Progenitor cell of endocrine pancreas (in vitro differentiated cells): ENCODE measurements at regions not wholly inside any gene's neighbourhood (a gene's known extent, or its start where the extent isn't known, plus 50 kb on each side); places are given as distances from the start of the nearest gene placed in this dataset.

Source experiments
- DNase-seq: peaks from one replicate; pipeline ENCODE4 v3.0.0; 2021; ENCODE audit warnings: low spot score; ENCODE audit not compliant: unreplicated experiment
- H3K27ac Mint-ChIP-seq: 2 replicates; pipeline ENCODE4 v1.8.0; 2021; ENCODE audit warnings: mild to moderate bottlenecking, moderate library complexity, mixed read lengths
- H3K27me3 Mint-ChIP-seq: 2 replicates; pipeline ENCODE4 v1.8.0; 2021; ENCODE audit warnings: mixed read lengths
- H3K36me3 Mint-ChIP-seq: 2 replicates; pipeline ENCODE4 v1.8.0; 2022; ENCODE audit warnings: mixed read lengths; ENCODE audit not compliant: insufficient read depth
- H3K4me1 Mint-ChIP-seq: 2 replicates; pipeline ENCODE4 v1.8.0; 2021; ENCODE audit warnings: low read depth, mixed read lengths
- H3K4me3 Mint-ChIP-seq: 2 replicates; pipeline ENCODE4 v1.8.0; 2021; ENCODE audit warnings: low read depth, mild to moderate bottlenecking, moderate library complexity, mixed read lengths
- H3K9me3 Mint-ChIP-seq: 2 replicates; pipeline ENCODE4 v1.8.0; 2021; ENCODE audit warnings: low read depth, mixed read lengths
- TF ChIP-seq, protein P1 (sequence below): fragments of 200-600 bp; sonication (generic); IDR thresholded peaks from one replicate; pipeline ENCODE4 v1.5.0; 2021; ENCODE audit warnings: antibody characterized with exemption, mild to moderate bottlenecking; ENCODE audit not compliant: unreplicated experiment

DNA sequence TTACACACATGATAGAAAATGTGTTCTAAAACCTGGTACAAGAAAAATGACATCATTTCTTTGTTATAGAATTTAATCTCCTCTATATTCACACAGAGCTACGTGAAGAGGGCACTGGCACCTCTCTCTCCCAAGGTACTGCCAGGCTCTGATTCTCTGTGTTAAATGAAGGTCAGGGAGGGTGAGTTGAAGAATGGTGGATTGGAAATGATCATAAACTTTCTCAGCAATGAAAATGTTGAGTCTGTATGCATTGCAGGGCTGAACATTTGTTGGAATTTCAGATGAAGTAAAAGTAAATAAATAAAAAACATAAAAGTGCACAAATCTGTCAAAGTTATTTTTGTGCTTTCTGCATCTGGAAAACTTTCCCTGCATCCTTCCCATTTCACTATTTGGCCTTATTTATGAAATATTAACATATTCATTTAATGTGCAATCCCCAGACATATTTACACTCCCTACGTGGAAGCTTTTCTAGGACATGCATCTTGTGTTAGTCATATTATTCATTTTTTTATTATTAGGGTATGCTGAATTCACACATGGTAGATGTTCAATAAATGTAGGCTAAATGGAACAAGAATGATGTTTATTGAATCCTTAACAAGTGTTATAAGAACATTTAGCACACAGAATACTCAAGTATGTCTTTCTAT is 810.3 kb upstream of the CDH8 start:
- Mint-ChIP-seq H3K27ac (no peak overlapping the region), H3K4me1 (no peaks in the 10 kb centered on the region)
- TF ChIP-seq, protein P1, sequence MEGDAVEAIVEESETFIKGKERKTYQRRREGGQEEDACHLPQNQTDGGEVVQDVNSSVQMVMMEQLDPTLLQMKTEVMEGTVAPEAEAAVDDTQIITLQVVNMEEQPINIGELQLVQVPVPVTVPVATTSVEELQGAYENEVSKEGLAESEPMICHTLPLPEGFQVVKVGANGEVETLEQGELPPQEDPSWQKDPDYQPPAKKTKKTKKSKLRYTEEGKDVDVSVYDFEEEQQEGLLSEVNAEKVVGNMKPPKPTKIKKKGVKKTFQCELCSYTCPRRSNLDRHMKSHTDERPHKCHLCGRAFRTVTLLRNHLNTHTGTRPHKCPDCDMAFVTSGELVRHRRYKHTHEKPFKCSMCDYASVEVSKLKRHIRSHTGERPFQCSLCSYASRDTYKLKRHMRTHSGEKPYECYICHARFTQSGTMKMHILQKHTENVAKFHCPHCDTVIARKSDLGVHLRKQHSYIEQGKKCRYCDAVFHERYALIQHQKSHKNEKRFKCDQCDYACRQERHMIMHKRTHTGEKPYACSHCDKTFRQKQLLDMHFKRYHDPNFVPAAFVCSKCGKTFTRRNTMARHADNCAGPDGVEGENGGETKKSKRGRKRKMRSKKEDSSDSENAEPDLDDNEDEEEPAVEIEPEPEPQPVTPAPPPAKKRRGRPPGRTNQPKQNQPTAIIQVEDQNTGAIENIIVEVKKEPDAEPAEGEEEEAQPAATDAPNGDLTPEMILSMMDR, result no peak

DNA sequence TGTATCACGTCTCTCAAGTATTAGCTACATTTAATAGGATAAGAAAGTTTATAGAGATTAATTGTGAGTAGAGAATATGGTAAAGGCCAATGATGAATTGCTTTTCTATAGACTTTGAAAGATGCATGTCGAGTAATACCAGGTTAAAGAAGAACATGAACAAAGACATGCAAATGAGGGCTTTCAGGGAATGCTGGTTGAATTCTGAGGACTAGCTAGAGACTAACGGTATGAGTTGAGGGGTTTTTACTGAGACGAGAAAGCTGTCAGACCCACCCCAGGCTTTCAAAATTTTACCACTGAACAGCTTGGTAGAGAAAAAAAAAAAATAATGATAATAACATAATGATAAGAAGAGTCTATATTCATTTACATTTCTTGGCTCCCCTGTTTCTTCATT is 796.0 kb upstream of the CDH8 start:
- no peaks in the 10 kb centered on the region for H3K36me3 Mint-ChIP-seq
- DNase-seq, result no peak
- H3K4me1 Mint-ChIP-seq, result peaks cover 3% of the 10 kb centered on the region
- no peaks in the 10 kb centered on the region for H3K9me3 Mint-ChIP-seq
- no peak overlapping the region for H3K4me3 Mint-ChIP-seq
- H3K27ac Mint-ChIP-seq, result no peak overlapping the region
- no peaks in the 10 kb centered on the region for H3K27me3 Mint-ChIP-seq
- TF ChIP-seq, protein P1, result no peak

More for the DNA sequence above, 810.3 kb upstream of the CDH8 start:
- H3K9me3 Mint-ChIP-seq, result peaks cover 5% of the 10 kb centered on the region
- H3K4me3 Mint-ChIP-seq, result no peak overlapping the region
- no peaks in the 10 kb centered on the region for H3K27me3 Mint-ChIP-seq
- H3K36me3 Mint-ChIP-seq, result no peaks in the 10 kb centered on the region
- no peak for DNase-seq

DNA sequence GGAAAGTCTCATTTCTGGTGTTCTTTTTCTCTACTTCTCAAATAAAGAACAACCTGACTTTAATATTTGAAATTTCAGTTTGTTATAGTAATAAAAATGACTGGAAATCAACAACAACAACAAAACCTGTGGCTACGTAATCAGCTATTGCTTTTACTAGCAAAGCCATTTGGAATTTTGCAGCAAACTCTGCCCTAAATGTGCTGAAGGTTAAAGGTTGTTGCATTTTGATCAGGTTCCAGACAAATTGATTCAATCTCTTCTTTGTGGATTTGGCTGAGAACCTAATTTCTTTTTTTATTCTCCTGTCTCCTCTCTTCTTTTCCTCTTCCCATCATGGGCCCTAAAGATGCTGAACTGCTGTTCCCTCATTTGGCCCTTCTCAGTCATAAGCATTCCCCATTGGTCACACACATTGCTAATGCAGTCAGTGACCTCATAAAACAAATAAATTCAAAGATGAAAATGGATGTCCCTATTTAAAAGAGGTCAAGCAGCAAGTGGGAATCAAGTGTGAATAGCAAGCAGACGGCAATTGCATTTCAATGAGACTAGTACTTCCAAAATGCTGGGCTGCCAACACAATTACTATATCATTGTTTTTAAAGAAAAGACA is 795.1 kb upstream of the CDH8 start:
- no peak overlapping the region for H3K27ac Mint-ChIP-seq
- peaks cover 3% of the 10 kb centered on the region for H3K4me1 Mint-ChIP-seq
- no peaks in the 10 kb centered on the region for H3K9me3 Mint-ChIP-seq
- H3K27me3 Mint-ChIP-seq, result no peaks in the 10 kb centered on the region
- H3K4me3 Mint-ChIP-seq, result no peak overlapping the region
- no peak for DNase-seq
- TF ChIP-seq, protein P1, result no peak
- H3K36me3 Mint-ChIP-seq, result no peaks in the 10 kb centered on the region

DNA sequence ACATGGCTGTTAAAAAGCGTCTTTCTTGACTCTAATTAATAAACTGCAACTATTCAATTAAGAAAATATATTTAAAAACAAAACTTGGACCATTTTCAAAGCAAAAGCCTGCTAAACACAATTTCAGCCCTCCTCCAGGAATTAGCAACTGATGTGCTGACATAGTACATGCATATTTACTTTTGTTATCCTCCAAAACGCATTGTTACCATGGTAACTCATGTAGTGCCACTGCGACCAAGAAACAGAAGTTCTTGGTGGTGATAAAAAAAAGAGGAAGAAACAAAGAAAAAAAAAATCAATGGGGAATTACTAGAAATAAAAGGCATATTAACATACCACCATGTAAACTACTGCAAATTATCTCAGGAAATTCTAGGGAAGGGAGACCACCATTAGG is 793.4 kb upstream of the CDH8 start:
- TF ChIP-seq, protein P1, result no peak
- Mint-ChIP-seq H3K9me3 (no peaks in the 10 kb centered on the region), H3K27ac (no peak overlapping the region), H3K4me1 (peaks cover 3% of the 10 kb centered on the region), H3K4me3 (no peak overlapping the region), H3K27me3 (no peaks in the 10 kb centered on the region), H3K36me3 (no peaks in the 10 kb centered on the region)
- DNase-seq, result no peak

DNA sequence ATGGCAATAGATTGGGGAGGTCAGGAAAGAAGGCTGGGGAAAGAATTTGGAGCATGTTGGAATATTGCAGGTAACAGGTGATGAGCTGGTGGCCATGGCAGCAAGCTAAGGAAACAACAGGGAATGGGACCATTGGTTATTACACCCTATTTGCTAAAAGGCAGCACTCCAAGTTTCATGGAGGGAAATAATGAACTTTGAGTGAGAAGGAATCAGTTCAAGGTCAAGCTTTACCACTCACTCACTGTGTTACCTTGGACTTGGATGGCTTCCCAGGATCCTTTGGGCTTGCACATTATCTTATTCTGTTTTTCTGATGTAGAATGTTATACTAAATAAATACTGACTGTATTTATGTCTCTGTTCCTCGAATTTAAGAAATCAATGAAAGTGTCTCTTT is 792.8 kb upstream of the CDH8 start:
- no peak overlapping the region for H3K4me3 Mint-ChIP-seq
- H3K4me1 Mint-ChIP-seq, result peaks cover 3% of the 10 kb centered on the region
- H3K36me3 Mint-ChIP-seq, result no peaks in the 10 kb centered on the region
- no peak for DNase-seq
- TF ChIP-seq, protein P1, result no peak
- no peaks in the 10 kb centered on the region for H3K9me3 Mint-ChIP-seq
- H3K27me3 Mint-ChIP-seq, result no peaks in the 10 kb centered on the region
- H3K27ac Mint-ChIP-seq, result no peak overlapping the region
